ENCODE measurements at regions not wholly inside any gene's neighbourhood (a gene's known extent, or its start where the extent isn't known, plus 50 kb on each side); places are given as distances from the start of the nearest gene placed in this dataset.

DNA sequence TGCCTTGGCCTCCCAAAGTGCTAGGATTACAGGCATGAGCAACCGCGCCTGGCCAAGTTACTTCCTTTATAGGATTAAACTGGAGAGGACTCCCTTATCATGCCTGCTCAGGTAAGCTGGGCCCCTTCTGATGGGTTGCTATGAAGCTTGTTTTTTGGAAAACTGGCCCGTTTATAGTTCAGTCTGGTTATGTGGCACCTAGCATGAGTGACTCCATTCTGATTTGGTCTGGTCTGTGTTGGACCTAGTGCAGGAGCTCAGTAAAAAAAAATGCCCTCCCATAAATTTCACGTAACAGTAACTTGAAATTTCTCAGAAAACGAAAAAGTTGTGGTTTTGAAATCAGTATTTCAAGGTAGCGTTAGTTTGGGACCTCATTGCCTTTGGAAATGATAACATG is 448.4 kb downstream of the HACE1 start:
- no peak overlapping the region for H3K4me3 ChIP-seq (ENCODE audit: low read depth, low read length)
- TF ChIP-seq, protein P1, sequence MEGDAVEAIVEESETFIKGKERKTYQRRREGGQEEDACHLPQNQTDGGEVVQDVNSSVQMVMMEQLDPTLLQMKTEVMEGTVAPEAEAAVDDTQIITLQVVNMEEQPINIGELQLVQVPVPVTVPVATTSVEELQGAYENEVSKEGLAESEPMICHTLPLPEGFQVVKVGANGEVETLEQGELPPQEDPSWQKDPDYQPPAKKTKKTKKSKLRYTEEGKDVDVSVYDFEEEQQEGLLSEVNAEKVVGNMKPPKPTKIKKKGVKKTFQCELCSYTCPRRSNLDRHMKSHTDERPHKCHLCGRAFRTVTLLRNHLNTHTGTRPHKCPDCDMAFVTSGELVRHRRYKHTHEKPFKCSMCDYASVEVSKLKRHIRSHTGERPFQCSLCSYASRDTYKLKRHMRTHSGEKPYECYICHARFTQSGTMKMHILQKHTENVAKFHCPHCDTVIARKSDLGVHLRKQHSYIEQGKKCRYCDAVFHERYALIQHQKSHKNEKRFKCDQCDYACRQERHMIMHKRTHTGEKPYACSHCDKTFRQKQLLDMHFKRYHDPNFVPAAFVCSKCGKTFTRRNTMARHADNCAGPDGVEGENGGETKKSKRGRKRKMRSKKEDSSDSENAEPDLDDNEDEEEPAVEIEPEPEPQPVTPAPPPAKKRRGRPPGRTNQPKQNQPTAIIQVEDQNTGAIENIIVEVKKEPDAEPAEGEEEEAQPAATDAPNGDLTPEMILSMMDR (IDR thresholded peaks at IDR 0.05; ENCODE audit: low read depth, low read length) = no peak

DNA sequence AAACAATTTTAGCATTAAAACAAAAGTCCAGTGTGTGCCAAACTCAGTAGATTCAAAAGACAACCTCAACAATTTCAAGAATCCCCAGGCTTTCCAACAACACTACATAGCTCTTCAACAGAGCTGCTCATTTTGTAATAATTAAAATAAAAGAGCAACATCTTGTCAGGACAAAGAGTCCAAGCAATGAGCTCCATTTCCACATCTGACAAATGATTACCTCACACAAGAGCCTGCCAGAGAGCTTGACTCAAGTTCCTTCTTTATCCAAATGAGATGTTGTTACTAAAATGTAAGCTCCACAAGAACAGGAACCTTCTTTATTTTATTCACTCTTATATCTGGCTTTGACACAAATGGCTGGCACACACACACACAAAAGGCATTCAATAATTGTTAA is 449.8 kb downstream of the HACE1 start:
- TF ChIP-seq, protein P1 (IDR thresholded peaks at IDR 0.05; ENCODE audit: low read depth, low read length) = no peak

DNA sequence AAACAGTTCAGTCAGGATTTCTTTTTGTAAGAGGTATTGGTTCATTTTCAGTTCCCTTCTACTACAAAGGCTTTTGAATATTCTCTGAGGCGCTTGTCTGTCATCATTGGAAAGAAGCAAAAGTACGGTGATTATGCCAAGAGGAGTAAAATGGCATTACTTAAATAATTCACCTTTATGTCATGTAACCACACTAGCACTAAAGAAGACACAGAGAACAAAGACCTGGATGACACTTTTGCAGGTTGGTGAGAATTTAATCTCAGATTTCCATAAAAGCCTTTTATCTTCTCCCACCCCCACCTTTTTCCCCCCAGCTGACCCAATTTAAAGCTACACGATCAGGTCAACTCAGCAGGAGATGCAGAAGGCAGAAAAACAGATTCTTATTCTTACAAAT is 451.8 kb downstream of the HACE1 start:
- no peak overlapping the region for H3K4me3 ChIP-seq (ENCODE audit: low read depth, low read length)
- TF ChIP-seq, protein P1 (IDR thresholded peaks at IDR 0.05; ENCODE audit: low read depth, low read length) = no peak

More for the DNA sequence above, 449.8 kb downstream of the HACE1 start:
- no peak overlapping the region for H3K4me3 ChIP-seq (ENCODE audit: low read depth, low read length)

DNA sequence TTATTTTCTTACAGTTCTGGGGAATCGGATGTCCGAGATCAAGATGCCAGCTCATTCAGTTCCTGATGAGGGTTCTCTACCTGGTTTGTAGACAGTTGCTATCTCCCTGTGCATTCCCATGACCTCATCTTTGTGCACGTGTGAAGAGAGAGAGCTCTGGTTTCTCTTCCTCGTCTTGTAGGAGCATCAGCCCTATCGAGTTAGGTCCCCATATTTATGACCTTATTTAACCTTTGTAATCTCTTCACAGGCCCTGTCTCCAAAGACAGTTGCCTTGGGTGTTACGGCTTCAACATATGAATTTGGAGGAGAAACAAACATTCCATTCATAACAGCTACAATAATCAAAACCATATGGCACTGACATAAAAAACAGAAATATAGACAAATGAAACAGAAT is 455.3 kb downstream of the HACE1 start:
- TF ChIP-seq, protein P1 (IDR thresholded peaks at IDR 0.05; ENCODE audit: low read depth, low read length) = no peak
- H3K4me3 ChIP-seq (ENCODE audit: low read depth, low read length) = no peak overlapping the region

DNA sequence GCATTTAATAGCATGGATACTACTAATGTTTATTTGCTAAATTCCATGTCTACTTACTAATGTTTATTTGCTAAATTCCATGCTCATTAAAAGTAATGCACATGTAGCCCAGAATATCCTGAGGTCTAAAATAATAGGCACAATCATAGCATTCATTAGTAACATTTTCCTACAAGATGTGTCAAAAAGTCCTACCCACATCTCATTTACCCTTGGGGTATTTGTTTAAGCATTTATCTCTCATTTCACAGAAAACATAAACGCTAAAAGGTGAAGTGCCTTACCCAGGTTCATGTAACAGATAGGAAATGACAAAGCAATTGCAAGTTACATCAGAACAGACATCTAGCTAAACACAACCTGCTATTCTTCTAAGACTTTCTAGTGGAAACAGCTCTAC is 457.1 kb downstream of the HACE1 start:
- H3K4me3 ChIP-seq (ENCODE audit: low read depth, low read length) = no peak overlapping the region
- TF ChIP-seq, protein P1 (IDR thresholded peaks at IDR 0.05; ENCODE audit: low read depth, low read length) = no peak

DNA sequence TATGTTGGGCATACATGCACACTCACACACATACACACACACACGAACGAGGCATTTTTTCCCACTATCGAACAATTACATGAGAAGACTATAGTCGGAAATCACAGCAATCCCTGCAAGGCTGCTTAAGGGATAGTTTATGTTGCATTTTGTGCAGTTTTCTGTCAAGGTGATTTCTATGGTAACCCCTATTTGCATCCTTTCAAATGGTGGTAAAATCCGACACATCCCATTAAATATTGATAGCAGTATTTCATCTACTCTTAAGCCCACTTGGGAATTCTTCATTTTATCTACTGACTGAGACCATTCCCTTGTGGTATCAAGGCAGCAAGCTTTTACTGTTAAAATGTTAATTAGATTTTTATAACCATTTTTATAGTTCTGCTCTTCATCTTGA is 457.8 kb downstream of the HACE1 start:
- no peak overlapping the region for H3K4me3 ChIP-seq (ENCODE audit: low read depth, low read length)

DNA sequence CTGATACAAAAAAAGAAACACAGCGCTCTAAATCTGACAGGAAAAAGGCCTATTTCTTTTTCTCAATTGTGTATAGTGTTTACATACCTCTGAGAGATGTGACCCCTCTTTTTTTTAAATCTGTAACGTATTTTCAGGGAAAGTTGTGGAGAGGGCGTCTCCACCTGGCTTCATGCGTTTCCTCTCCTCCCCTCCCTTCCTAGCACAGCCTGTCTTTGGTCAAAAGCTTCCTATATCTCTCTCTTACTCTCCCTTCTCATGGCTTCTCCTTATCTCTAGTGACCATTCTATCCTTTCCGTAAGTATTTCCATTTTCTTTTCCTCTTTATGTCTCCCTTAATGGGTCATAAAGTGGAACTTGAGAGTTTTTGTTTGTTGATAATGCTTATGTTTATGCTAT is 458.9 kb downstream of the HACE1 start:
- TF ChIP-seq, protein P1 (IDR thresholded peaks at IDR 0.05; ENCODE audit: low read depth, low read length) = no peak

More for the DNA sequence above, 457.8 kb downstream of the HACE1 start:
- TF ChIP-seq, protein P1 (IDR thresholded peaks at IDR 0.05; ENCODE audit: low read depth, low read length) = no peak

More for the DNA sequence above, 458.9 kb downstream of the HACE1 start:
- no peak overlapping the region for H3K4me3 ChIP-seq (ENCODE audit: low read depth, low read length)
